ENCODE measurements at regions not wholly inside any gene's neighbourhood (a gene's known extent, or its start where the extent isn't known, plus 50 kb on each side); places are given as distances from the start of the nearest gene placed in this dataset.

- TF ChIP-seq, protein P1, sequence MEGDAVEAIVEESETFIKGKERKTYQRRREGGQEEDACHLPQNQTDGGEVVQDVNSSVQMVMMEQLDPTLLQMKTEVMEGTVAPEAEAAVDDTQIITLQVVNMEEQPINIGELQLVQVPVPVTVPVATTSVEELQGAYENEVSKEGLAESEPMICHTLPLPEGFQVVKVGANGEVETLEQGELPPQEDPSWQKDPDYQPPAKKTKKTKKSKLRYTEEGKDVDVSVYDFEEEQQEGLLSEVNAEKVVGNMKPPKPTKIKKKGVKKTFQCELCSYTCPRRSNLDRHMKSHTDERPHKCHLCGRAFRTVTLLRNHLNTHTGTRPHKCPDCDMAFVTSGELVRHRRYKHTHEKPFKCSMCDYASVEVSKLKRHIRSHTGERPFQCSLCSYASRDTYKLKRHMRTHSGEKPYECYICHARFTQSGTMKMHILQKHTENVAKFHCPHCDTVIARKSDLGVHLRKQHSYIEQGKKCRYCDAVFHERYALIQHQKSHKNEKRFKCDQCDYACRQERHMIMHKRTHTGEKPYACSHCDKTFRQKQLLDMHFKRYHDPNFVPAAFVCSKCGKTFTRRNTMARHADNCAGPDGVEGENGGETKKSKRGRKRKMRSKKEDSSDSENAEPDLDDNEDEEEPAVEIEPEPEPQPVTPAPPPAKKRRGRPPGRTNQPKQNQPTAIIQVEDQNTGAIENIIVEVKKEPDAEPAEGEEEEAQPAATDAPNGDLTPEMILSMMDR (IDR thresholded peaks at IDR 0.05), result no peak
- TF ChIP-seq POLR2AphosphoS5 (IDR thresholded peaks at IDR 0.05), result no peak
Observed at GRCh38 chr5:120788481-120788880, 324.4 kb downstream of the PRR16 start.

All from sigmoid colon (tissue), 4 donors.